IgD-negative memory B cell (primary cell): ENCODE measurements at regions not wholly inside any gene's neighbourhood (a gene's known extent, or its start where the extent isn't known, plus 50 kb on each side); places are given as distances from the start of the nearest gene placed in this dataset.
"Not testable (repeated sequence)": the region's sequence is repeated elsewhere in the genome, so short reads cannot be mapped to it uniquely, and the experiment has no call there.

Experiments used
- H3K27ac Mint-ChIP-seq, 3 donors: one replicate each; pipeline ENCODE4 v1.8.0; 2020 to 2022; ENCODE audit warnings: mild to moderate bottlenecking in 3 of 3, mixed read lengths in 3 of 3, moderate library complexity in 1 of 3
- H3K27me3 Mint-ChIP-seq: one replicate; pipeline ENCODE4 v1.8.0; 2021; ENCODE audit warnings: mixed read lengths
- H3K36me3 Mint-ChIP-seq: one replicate; pipeline ENCODE4 v1.8.0; 2020; ENCODE audit warnings: mild to moderate bottlenecking, mixed read lengths
- H3K4me1 Mint-ChIP-seq, 3 donors: one replicate each; pipeline ENCODE4 v1.8.0; 2020 to 2022; ENCODE audit warnings: mixed read lengths in 3 of 3, mild to moderate bottlenecking in 1 of 3
- H3K4me3 Mint-ChIP-seq, 4 donors: one replicate each; pipeline ENCODE4 v1.8.0; 2020 to 2022; ENCODE audit warnings: mild to moderate bottlenecking in 4 of 4, mixed read lengths in 4 of 4, moderate library complexity in 3 of 4
- H3K9me3 Mint-ChIP-seq, 3 donors: one replicate each; pipeline ENCODE4 v1.8.0; 2020 to 2021; ENCODE audit warnings: mixed read lengths in 3 of 3, mild to moderate bottlenecking in 1 of 3

DNA sequence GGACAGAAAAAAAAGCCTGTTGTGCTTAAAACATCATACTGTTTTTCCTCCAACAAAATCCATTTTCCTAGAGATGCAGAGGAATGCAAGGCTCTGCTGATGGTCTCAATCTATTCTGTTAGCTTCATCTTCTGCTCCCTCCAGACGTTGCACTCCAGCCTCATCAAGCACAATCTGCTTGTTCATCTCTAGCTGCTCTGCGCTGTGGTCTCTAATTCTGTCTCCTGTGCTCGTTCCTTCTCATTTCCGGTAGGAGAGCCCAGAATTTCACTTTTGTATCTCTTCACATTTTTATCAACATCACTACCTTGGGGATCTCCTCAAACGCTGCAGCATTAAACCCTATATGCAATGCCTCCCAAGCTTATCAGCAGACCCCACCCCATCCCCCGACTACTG, 708.9 kb downstream of the RNF144A start:
- no peak overlapping the region for H3K27ac Mint-ChIP-seq
- H3K9me3 Mint-ChIP-seq: no peaks in the 10 kb centered on the region
- H3K36me3 Mint-ChIP-seq: no peaks in the 10 kb centered on the region
- peaks cover 6 to 7% (median 7%) of the 10 kb centered on the region in 3 donors for H3K4me1 Mint-ChIP-seq
- H3K4me3 Mint-ChIP-seq: no peak overlapping the region
- no peaks in the 10 kb centered on the region for H3K27me3 Mint-ChIP-seq

DNA sequence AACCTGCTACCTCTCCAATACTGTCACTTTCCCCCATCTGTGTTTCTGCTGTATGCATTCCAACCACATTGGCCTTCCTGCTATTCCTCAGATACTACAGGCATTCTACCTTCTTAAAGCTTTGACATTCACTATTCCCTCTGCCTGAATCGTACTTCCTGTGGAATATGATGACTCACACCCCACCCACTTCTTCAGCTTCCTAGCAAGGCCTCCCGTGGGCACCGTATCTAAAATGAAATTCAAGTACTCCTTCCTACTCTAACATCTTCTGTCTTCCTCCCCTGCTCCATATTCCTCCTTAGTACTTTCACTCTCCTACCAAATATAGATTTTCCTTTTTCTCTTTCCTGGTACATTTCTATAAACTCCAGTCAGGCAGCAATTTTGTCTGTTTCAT, 710.4 kb downstream of the RNF144A start:
- Mint-ChIP-seq H3K27ac (no peak overlapping the region), H3K4me1 (peaks cover 6 to 7% (median 7%) of the 10 kb centered on the region in 3 donors), H3K4me3 (no peak overlapping the region), H3K9me3 (no peaks in the 10 kb centered on the region), H3K27me3 (no peaks in the 10 kb centered on the region), H3K36me3 (no peaks in the 10 kb centered on the region)

DNA sequence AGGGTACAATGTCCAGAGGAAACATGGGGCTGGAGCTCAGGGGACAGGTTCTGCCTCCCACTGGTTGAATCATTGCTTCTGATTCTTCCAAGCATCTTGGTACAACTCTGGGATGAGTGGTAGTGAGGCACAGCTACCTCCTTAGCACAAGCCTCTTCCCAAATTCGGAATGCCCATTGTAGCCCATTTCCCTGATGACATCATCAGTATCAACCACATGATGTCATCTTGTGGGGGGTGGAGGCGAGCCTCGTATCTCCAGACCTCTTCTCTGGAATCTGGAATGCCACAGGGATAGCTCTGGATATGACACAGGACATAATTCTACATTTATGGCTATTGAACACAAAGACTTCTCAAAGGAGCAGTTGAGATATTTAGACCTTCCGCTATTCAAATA, 715.2 kb downstream of the RNF144A start:
- Mint-ChIP-seq H3K27ac (no peak overlapping the region), H3K27me3 (no peaks in the 10 kb centered on the region), H3K36me3 (peaks cover 1% of the 10 kb centered on the region), H3K9me3 (peaks cover 0 to 1% (median 0%) of the 10 kb centered on the region in 3 donors), H3K4me1 (no peaks in the 10 kb centered on the region), H3K4me3 (no peak overlapping the region)

DNA sequence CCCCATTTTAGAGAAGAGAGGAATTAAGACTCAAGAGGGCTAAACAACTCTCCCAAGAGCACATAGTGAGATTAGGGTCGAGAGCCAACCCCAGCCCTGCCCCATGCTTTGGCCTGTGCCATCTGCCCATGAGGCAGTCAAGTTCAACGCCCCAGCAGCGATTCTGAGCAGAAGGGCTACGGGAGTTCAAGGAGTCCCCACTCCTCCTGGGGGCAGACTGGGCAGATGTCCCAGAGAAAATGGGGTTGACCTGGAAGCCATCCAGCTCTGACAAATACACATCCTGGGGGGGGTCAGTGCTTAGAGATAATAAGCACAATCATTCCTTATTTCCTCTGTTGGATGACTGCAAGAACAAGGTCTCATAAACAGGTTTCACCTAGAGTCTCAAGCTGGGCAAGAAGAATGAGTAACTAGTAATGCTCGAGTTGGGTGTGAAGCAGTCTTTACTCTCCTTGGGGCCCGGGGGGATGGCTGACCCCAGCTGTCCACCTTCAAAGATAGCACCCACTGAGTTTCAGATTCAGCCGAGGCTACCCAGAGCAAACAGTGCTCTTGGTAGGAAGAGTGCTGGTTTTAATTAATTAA, 716.4 kb downstream of the RNF144A start:
- Mint-ChIP-seq H3K4me3 (no peak overlapping the region), H3K27me3 (peaks cover 3% of the 10 kb centered on the region), H3K27ac (no peak overlapping the region), H3K36me3 (peaks cover 1% of the 10 kb centered on the region), H3K9me3 (peaks cover 0 to 1% (median 0%) of the 10 kb centered on the region in 3 donors), H3K4me1 (no peaks in the 10 kb centered on the region)

DNA sequence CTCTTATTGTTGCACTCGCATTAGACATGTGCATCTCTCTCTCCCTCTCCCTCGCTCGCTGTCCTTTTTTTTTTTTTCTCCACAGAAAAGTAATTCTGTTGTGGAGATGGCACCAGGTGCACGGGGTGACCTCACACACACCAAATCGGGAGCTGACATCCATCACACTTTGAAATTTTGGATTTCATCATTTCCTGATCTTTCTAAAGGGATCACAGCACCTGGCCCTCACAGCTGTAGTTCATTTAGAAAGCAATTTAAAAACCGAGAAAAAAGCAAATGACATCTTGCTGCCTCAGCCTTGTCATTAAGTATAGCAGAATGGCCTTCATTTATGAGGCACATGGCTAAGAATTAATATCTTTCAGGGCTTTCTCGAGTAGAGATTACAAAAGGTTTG, 717.2 kb downstream of the RNF144A start:
- no peak overlapping the region for H3K27ac Mint-ChIP-seq
- peaks cover 1% of the 10 kb centered on the region for H3K36me3 Mint-ChIP-seq
- no peaks in the 10 kb centered on the region for H3K4me1 Mint-ChIP-seq
- peaks cover 0 to 1% (median 0%) of the 10 kb centered on the region in 3 donors for H3K9me3 Mint-ChIP-seq
- no peak overlapping the region for H3K4me3 Mint-ChIP-seq
- H3K27me3 Mint-ChIP-seq: peaks cover 3% of the 10 kb centered on the region

DNA sequence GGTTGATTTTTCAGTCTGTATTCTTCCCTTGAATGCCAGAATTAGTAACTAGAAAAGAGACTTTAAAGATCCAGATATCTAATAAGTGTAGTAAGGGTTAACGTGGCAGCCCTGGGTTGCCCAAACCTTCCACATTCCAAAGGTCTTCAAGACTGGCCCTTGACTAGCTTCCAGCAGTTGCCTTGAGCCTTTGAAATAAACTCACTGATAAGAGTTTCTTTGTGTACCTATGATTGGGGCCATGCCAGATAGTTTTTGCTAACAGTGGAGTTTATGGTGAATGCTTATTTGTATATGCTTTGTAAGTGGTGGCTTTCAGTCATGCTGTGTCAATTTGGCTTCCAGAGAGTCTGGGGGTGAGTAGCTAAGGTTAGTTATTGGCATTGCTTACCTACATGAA, 722.3 kb downstream of the RNF144A start:
- H3K9me3 Mint-ChIP-seq: peaks cover 7 to 8% (median 7%) of the 10 kb centered on the region in 3 donors

DNA sequence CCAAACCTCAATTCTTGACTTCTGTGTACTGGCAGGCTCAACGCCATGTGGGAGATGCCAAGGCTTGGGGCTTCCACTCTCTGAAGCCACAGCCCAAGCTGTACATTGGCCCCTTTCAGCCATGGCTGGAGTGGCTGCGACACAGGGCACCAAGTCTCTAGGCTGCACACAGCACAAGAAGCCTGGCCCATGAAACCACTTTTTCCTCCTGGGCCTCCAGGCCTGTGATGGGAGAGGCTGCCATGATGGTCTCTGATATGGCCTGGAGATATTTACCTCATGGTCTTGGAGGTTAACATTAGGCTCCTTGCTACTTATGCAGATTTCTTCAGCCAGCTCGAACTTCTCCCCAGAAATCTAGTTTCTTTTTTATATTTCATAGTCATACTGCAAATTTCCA, 724.1 kb downstream of the RNF144A start:
- H3K4me3 Mint-ChIP-seq, H3K27ac Mint-ChIP-seq, H3K36me3 Mint-ChIP-seq, H3K4me1 Mint-ChIP-seq, H3K9me3 Mint-ChIP-seq, H3K27me3 Mint-ChIP-seq: not testable (repeated sequence)

More for the DNA sequence above, 722.3 kb downstream of the RNF144A start:
- Mint-ChIP-seq H3K27me3 (peaks cover 3% of the 10 kb centered on the region), H3K4me3 (no peak overlapping the region), H3K36me3 (peaks cover 1% of the 10 kb centered on the region), H3K4me1 (peaks cover 0 to 1% (median 0%) of the 10 kb centered on the region in 3 donors), H3K27ac (no peak overlapping the region)

DNA sequence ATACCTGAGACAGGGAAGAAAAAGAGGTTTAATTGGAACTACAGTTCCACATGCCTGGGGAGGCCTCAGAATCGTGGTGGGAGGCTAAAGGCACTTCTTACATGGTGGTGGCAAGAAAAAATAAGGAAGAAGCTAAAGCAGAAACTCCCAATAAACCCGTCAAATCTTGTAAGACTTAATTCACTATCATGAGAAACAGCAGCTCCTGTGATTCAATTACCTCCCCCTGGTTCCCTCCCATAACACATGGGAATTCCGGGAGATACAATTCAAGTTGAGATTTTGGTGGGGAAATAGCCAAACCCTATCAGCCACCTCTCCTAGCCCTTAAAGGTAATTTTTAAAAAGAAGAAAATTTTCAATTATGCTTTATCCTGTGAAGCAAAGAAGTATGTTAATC, 728.8 kb downstream of the RNF144A start:
- H3K36me3 Mint-ChIP-seq: no peaks in the 10 kb centered on the region
- peaks cover 0 to 1% (median 0%) of the 10 kb centered on the region in 3 donors for H3K4me1 Mint-ChIP-seq
- peaks cover 4 to 8% (median 7%) of the 10 kb centered on the region in 3 donors for H3K9me3 Mint-ChIP-seq
- H3K27me3 Mint-ChIP-seq: no peaks in the 10 kb centered on the region
- no peak overlapping the region for H3K27ac Mint-ChIP-seq
- H3K4me3 Mint-ChIP-seq: no peak overlapping the region

DNA sequence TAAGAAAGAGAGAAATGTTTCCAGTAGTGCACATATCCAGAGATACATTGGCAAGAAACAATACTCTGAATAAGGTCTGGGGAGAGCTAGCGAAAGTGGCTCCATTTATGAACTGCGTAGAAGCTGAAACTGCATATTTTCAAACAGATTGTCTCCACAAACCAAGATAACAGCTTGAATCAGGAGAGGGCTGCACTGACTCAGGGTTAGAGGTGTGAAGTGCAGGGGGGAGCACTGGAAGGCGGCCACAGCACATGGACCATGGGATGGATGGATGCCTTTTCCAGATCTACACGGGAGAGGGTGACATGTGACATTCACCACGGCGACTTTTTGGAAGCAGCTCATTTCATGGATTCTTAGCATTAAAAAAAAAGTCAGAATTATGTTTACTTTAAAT, 729.4 kb downstream of the RNF144A start:
- Mint-ChIP-seq H3K4me1 (peaks cover 0 to 1% (median 0%) of the 10 kb centered on the region in 3 donors), H3K9me3 (peaks cover 3 to 7% (median 6%) of the 10 kb centered on the region in 3 donors), H3K27me3 (no peaks in the 10 kb centered on the region), H3K36me3 (no peaks in the 10 kb centered on the region), H3K27ac (no peak overlapping the region), H3K4me3 (no peak overlapping the region)

DNA sequence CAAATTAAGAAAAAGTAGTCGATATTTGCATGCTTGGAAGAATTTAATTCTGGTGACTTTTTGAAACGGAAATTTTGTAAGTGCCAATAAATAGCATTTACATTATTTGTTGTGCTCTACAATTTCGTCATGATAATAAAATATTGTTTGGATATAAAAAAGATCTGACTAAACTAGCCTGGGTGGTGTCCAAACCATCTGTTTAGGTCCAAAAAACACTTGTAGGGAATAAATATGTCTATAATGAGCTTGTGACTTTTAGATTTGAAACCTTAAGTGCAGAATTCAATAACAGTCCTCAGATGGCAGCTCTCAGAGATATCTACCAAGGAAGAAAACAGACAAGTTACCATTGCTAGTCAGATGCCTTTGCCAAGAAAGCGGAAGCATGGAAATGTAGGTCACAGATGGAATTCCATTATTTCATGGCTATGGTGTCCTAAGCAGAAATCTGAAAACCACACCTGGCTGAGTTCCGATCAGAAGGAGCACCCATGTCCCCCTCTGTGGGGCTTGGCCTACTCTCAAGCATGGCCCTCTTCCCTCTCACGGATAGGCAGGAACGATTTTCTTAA, 731.1 kb downstream of the RNF144A start:
- Mint-ChIP-seq H3K4me1 (peaks cover 0 to under 1% (median 0%) of the 10 kb centered on the region in 3 donors), H3K27ac (no peak overlapping the region), H3K9me3 (peaks cover 0 to 3% (median 0%) of the 10 kb centered on the region in 3 donors), H3K27me3 (no peaks in the 10 kb centered on the region), H3K4me3 (no peak overlapping the region), H3K36me3 (no peaks in the 10 kb centered on the region)

DNA sequence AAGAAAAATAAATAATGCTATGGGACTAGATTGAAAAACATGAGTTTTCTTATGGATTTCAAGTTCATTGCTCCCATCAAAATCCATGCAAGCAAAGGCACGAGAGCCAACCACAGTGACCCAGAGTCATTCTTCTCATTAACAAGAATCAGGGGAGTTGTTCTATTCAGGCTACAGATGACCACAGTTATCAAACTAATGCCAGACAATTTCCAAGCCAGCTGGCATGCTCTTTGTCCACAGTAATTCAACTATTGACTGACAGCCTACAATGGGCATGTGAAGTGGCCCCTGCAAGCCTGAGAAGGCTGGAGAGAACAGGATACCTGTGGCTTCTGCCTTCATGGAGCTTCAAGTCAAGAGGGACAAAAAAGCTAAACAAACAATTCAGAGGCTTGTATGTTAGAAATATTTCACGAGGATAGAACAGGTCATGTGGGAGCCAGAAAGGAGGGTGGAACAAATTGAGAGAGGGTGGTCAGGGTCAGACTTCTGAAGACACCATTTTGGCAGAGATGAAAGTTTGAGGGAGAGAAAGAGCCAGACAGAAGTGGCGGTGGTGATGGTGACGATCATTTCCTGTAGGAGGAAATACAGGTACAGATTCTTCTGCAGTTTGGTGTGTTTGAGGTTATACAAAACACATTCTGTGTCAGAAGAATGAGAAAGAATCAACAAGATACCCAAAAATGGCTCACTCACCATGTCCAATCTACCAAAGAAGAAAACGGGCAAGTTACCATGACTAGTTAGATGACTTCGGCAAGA, 732.4 kb downstream of the RNF144A start:
- no peak overlapping the region for H3K4me3 Mint-ChIP-seq

DNA sequence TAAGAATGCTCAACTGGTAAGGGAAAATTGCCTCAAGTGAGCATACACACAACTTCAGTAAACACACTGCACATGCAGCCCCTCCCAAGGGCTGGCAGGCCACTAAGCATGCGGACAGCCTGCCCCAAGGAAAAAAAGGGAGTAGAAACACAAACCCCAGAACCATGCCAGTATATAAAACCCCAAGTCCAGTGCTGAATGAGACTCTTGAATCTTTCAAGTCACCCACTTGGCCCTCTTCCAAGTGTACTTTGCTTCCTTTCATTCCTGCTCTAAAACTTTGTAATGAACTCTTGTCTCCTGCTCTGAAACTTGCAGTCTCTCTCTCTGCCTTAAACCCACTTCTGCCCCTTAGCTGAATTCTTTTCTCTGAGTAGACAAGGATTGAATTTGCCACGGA, 736.4 kb downstream of the RNF144A start:
- H3K36me3 Mint-ChIP-seq: no peaks in the 10 kb centered on the region
- H3K4me3 Mint-ChIP-seq: no peak overlapping the region
- peaks cover 4 to 13% (median 9%) of the 10 kb centered on the region in 3 donors for H3K9me3 Mint-ChIP-seq
- H3K4me1 Mint-ChIP-seq: peaks cover 0 to 2% (median 0%) of the 10 kb centered on the region in 3 donors
- H3K27ac Mint-ChIP-seq: no peak overlapping the region
- H3K27me3 Mint-ChIP-seq: peaks cover 4% of the 10 kb centered on the region

More for the DNA sequence above, 732.4 kb downstream of the RNF144A start:
- Mint-ChIP-seq H3K27me3 (no peaks in the 10 kb centered on the region), H3K4me1 (no peaks in the 10 kb centered on the region), H3K36me3 (no peaks in the 10 kb centered on the region), H3K9me3 (peaks cover 4 to 10% (median 9%) of the 10 kb centered on the region in 3 donors), H3K27ac (no peak overlapping the region)

DNA sequence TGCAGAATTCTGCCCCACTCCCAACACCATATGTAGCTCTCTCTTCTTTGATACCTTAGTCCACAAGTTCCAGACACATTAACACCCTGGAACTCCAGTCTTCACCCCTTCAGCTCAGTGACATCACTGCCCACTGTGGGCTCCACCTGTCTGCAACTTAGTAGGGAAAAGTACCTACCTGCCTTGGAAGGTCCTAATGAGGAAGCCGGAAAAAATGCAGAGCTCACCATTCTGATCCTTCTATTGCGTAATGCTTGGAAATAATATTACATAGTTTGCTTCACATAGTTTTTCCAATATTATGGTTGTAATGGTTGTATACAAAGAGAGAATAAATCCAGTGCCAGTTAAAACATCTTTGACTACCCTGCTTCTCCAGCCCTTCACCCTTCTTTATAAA, 738.4 kb downstream of the RNF144A start:
- Mint-ChIP-seq H3K36me3 (no peaks in the 10 kb centered on the region), H3K9me3 (peaks cover 9 to 13% (median 9%) of the 10 kb centered on the region in 3 donors), H3K4me3 (no peak overlapping the region), H3K27ac (no peak overlapping the region), H3K4me1 (peaks cover 0 to 2% (median 0%) of the 10 kb centered on the region in 3 donors), H3K27me3 (peaks cover 4% of the 10 kb centered on the region)

DNA sequence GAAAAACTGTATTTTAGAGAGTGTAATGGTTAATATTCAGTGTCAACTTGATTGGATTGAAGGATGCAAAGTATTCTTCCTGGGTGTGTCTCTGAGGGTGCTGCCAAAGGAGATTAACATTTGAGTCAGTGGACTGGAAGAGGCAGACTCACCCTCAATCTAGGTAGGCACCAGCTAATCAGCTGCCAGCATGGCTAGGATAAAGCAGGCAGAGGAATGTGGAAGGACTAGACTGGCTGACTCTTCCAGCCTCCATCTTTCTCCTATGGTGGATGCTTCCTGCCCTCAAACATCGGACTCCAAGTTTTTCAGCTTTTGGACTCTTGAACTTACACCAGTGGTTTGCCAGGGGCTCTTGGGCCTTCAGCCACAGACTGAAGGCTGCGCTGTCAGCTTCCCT, 740.3 kb downstream of the RNF144A start:
- not testable (repeated sequence) for H3K36me3 Mint-ChIP-seq, H3K27me3 Mint-ChIP-seq, H3K4me1 Mint-ChIP-seq, H3K27ac Mint-ChIP-seq, H3K4me3 Mint-ChIP-seq
- H3K9me3 Mint-ChIP-seq: peaks cover 9 to 11% (median 10%) of the 10 kb centered on the region in 3 donors

DNA sequence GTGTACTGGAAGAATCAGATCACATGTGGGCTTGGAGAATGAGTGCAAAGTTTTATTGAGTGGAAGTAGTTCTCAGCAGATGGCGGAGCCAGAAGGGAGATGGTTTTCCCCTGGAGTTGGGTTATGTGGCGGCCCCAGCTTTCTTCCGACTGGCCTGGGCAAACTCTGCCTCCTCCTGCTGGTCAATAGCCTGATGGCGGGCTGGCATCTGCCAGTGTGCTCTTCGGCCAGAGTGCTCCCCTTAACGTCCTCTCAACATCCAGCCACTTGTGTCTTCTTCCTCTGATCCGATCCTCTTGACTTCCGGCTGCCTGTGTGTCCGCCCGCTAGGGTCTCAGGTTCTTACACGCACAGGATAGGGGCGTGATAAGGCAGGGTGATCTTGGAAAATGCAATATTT, 741.3 kb downstream of the RNF144A start:
- Mint-ChIP-seq H3K9me3 (peaks cover 8 to 10% (median 9%) of the 10 kb centered on the region in 3 donors), H3K36me3 (no peaks in the 10 kb centered on the region), H3K4me3 (no peak overlapping the region), H3K4me1 (peaks cover 0 to 2% (median 0%) of the 10 kb centered on the region in 3 donors), H3K27ac (no peak overlapping the region), H3K27me3 (peaks cover 4% of the 10 kb centered on the region)
